HG03342 (cell line): ENCODE measurements at regions not wholly inside any gene's neighbourhood (a gene's known extent, or its start where the extent isn't known, plus 50 kb on each side); places are given as distances from the start of the nearest gene placed in this dataset.
"Not testable (repeated sequence)": the region's sequence is repeated elsewhere in the genome, so short reads cannot be mapped to it uniquely, and the experiment has no call there.

Experiments
- ATAC-seq: cut with Tn5 transposase; IDR thresholded peaks from one replicate; pipeline ENCODE4 v1.9.1; 2021; ENCODE audit warnings: mild to moderate bottlenecking, moderate library complexity; ENCODE audit not compliant: unreplicated experiment

DNA sequence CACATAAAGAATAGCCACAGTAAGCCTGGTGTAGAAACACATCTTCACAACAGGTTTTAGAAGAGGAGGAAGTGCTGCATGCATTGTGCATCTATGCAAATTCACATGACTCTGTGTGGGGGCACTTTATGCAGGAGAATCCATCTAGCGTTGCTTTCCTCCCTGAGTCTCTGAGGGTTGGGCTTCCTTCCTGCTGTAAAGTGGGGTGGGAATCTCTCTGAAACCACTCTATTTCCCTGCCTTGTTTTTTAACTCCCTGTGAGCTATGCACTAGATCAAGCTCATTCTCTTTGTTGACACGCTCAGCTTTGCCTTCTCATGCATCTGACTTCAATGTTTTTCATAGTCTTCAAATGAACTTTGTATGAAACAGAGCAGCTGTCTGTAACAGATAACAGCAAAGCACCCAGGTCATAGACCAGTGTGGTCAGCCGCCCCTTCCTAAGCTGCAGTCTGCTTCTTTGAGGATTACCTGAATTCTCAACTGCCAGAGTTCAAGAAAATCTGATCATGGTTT is 102.7 kb upstream of the DPH5 start:
- ATAC-seq: peak; percentile 90

DNA sequence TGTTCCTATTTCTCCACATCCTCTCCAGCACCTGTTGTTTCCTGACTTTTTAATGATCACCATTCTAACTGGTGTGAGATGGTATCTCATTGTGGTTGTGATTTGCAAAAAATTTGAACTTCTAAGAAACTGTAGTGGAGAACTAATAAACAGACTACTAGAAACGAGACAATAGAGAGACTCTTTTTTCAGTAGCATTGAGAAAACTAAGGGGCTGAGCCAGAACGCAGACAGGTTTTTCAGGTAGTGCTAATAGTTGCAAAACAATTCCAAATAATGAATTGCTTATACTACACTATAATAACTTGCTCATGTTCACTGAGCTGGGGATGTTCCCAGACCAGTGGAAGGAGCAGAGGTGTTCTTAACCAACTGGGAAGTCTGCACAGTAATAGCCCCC is 98.8 kb upstream of the DPH5 start:
- ATAC-seq: no peak

DNA sequence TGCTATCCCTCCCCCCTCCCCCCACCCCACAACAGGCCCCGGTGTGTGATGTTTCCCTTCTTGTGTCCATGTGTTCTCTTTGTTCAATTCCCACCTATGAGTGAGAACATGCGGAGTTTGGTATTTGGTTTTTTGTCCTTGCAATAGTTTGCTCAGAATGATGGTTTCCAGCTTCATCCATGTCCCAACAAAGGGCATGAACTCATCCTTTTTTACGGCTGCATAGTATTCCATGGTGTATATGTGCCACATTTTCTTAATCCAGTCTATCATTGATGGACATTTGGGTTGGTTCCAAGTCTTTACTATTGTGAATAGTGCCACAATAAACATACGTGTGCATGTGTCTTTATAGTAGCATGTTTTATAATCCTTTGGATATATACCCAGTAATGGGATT is 98.3 kb upstream of the DPH5 start:
- ATAC-seq: not testable (repeated sequence)

DNA sequence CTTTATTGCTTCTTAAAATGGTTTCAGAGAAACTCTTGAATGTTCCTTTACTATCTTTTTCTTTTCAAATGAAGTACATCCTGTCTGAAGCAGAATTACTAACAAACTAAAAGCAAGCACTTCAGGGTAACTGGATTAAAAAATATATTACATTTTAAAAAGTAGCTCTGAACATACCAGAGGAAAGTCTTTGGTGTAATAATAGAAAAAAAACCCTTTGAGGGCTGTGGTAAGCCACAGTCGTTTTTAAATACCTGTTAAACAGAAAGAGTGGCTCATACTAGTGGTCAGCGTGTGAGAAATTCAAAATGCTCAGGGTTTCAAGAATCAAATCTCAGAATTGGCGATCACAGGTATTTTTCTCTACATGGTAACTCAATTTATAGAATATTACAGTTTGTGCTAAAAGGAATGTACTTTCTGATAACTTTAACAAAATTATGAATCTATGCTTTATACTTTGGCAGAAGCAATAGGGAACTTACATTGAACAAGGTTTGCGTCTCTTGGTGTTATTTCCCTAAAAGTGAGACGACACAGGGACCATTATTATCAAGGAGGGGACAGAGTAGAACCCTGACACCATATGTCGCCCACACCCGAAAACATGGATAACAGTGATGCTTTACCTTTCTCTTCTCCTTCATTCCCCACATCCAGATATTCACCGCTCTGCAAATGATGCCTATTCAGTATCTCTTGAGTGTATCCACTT is 97.0 kb upstream of the DPH5 start:
- peak; percentile 94 for ATAC-seq

DNA sequence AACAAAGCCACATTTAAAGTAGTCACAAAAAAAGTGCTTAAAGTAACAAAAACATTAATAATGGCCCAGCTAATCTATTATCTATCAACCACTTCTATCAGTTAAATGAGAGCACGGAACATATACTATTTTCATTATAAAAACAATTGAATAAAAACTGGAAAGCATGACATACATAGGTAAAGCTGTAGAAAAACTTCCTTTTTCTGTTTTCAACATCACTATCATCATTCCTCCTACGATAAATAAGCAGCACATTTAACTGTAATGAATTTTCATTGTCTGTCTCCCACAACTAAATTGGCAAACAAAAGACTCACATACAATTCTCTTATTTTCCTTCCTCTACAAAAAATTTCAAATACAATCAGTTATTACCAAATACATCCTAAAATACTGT is 96.4 kb upstream of the DPH5 start:
- no peak for ATAC-seq

DNA sequence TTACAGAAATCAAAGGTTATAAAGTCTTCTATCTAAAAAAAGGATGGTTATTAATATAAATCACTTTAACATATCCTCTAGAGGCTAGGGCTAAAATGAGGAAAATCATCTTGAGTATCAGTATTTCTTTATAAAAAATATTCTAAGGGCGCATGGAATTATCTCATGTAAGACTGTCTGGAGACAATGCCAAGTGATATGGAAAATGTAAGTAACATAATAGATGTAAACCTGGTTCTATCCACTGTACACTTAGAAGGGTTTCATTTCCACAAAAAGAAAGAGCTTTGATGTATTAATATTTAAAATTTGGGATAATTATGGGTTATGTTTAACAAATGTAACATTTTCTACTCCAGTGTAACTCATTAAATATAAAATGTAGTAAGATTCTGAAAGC is 95.9 kb upstream of the DPH5 start:
- no peak for ATAC-seq

DNA sequence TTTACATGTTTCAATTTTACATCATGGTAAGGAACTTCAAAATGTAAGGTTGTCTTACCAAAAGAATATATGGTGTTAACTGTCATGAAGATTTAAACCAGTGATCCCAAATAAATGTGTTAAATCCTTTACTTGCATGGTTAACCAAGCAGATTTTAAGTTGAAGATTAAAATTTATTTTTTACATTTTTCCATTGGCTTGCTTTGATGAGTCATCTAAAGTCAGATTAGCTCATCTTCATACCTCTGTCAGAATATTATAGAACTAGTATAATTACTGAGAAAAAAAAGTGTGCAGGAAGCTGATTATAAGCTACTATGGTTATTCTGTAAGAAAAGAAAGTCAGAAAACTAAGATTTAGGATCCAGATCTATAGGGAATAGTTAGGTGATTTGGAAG is 95.3 kb upstream of the DPH5 start:
- no peak for ATAC-seq

DNA sequence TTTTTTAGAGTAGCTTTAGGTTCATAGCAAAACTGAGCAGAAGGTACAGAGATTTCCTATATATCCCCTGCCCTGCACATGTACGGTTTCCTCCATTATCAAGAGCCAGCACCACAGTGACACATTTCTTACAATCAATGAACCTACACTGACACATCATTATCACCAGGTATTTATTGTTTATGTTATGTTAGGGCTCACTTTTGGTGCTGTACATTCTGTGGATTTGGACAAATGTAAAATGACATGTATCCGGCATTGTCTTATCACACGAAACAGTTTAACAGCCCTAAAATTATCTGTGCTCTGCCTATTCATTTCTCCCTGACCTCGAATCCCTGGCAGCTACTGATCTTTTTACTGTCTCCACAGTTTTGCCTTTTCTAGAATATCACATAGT is 93.7 kb upstream of the DPH5 start:
- no peak for ATAC-seq

DNA sequence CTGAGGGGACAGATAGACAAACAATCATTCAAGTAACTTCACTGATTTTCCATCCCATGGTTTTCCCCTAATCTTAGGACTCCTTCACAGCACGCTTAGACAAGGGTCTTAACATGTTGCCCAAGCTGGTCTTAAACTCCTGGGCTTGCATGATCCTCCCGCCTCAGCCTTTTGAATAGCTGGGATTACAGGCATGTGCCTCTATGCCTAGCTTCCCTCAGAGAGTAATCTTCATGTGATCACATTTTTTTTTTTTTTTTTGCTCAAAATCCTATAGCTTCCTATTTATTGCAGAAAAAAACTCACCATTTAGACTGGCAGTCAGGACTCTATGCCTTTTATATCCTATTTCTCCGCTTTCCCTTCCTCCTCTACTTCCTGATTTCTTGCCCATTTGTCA is 90.4 kb upstream of the DPH5 start:
- no peak for ATAC-seq

DNA sequence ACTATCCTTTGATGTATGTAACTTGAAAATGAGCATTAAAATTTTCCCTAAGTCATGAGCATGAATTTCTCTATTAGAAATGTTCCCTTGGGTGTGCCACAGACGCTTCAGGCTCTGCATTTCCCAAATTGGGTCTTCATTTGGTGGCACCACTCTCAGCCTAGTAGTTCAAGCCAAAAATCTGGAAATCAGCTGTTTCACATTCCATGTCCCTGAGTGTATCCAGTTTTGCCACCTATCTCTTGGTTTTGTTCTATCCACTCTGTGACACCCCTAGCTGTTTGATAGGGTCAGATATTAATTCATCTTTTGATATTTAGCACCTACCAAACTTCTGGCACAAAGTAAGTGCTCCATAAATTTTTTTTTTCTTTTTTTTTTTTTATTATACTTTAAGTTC is 89.5 kb upstream of the DPH5 start:
- ATAC-seq: no peak

DNA sequence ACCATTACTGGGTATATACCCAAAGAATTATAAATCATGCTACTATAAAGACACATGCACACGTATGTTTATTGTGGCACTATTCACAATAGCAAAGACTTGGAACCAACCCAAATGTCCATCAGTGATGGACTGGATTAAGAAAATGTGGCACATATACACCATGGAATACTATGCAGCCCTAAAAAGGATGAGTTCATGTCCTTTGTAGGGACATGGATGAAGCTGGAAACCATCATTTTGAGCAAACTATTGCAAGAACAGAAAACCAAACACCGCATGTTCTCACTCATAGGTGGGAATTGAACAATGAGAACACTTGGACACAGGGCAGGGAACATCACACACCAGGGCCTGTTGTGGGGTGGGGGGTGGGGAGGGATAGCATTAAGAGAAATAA is 88.5 kb upstream of the DPH5 start:
- ATAC-seq: not testable (repeated sequence)

DNA sequence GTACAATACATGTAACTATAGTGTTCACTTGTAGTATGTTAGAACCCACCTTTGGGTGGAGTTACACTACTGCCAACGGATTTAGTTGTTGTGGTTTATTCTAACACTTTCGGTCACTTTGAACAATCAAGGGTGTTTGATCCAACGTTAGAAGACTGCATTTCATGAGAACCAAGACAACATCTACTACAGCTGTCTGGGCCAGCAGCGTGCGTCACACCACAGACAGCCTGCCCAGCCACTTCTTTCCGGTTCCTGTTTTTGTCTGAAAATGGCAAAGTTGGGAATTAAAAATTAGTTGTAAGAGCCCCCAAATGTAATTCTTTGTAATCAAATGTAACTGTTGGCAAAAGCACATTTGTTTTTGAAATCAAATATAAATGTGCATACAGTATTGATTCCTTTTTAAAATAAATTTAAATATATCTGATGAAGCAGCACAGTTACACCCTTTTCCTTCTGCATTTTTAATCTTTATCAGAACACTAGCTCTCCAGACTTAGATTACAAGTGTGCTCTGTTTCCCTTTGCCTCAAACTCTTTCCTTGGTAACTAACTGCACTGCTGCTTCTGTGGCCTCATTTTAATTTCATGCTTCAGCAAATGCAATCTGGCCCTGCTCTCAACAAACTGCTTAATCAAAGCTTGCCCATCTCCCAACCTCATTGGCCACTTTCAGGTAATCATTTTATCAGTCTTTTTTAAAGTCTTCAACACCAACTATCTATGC is 86.6 kb upstream of the DPH5 start:
- ATAC-seq: peak; percentile 98

DNA sequence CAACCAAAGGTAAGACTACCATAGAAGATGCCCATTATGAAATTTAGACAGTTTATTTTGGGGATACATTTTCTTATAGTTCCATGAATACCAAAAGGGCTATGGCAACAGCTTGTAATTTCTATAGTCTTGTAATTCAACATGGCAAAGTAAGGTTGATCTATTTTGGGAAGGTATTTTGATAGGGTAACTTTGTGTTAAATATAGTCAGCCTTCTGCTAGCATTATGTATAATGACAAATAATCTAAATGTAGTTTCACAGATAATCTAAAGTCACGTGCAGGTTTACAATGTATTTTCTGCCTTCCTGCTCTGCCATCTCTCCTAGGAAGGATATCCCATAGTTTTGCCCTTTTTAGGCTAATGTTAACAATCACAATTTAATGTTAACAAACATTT is 85.9 kb upstream of the DPH5 start:
- ATAC-seq: no peak

DNA sequence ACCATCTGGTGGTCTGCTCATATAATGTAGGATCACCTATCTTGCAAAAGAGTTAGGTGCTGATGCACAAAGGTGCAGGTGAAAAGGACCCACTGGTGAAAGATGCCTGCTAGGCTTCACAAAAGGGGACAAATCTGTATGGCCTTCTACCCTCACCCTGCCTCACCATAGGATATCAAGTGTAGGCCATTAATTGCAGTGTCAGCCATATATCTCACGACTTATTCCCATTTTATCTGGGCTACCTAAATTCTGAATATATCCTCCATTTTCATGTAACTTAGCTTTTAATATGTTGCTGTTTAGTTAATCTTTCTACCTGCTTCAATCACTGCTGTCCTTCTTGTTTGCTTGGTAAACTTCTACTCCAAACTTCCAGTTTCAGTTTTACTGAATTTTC is 84.2 kb upstream of the DPH5 start:
- no peak for ATAC-seq

DNA sequence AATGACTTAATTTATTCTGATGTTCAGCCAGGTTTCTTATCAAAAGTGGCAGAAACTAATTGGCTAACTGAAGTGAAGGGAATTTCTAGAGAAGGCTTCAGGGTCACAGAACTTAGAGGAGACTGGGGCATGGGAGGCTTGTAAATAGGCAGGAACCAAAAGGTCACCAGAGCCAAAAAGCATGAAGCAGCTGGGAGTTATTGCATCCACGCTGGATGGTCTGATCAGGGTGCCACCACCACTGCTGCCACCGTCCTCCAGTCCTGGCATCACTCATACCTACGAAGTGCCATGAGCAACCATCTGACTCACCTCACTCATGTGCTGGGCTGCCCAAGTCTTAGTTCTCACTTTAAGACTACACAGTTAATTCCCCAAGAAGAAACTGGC is 82.5 kb upstream of the DPH5 start:
- no peak for ATAC-seq

DNA sequence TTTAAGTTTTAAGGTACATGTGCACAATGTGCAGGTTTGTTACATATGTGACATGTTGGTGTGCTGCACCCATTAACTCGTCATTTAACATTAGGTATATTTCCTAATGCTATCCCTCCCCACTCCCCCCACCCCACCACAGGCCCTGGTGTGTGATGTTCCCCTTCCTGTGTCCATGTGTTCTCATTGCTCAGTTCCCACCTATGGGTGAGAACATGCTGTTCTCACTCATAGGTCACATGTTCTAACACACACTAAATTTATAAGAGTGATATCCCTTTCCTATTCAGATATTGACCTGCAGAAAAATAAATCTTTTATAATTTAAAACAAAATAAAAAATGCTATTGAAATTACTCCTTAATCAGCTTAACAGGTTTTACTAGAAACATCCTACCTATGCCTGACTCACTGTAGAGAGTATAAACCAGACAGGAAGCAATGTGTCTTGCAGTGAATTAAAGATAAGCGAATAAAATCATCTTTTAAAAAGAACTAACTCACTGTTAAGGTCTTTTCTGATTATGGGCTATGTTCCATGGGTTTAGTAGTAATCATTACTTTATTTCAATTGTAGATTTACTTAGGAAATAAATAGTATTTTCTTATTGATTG is 82.0 kb upstream of the DPH5 start:
- ATAC-seq: no peak

DNA sequence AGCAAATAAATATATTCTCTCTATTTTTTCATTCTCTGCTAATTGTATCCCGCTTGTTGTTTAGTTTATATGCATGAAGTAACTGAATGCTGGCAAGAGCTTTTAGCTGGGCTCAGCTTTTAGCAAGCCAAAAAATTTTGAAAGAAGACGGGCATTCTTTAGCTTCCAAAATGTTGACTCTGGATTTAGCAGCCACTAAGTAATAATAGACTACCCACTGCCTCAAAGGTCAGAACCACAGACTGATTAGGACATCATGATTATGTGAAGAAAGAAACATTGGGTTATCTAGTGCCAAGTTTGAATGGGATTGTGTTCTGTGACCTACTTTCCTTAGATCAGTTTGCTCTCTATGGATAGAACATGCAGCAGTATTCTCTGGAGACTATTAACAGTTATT is 80.3 kb upstream of the DPH5 start:
- ATAC-seq: no peak

DNA sequence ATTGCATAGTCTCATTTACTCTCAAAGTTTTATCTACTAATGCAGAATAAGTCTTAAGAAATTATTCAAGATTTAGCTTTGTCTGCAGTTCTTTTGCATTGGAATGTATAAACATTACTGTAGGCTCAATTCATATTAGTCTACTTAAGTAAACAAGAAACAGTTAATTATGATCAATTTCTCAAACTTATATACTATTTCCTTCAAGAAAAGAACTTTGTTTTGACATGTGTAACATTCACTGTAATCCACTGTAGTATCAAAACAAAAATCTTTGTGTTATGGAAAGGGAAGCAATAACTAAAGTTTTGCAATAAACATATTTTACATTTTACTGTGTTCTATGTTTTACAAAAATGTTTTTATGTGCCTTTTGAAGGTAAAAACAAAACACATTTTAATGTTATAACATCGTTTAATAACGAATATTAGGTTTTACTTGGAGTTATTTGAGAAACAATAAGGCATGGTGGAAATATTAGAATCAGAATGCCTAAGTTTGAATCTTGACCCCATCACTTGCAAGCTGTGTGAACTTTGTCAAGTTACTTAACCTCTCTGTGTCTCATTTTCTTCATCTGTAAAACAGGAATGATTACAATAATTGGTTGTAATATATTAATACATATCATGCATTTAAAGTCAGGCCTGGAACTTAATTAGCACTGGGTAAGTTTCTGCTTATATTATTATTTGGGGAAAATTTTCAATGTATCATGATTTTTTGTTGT is 77.0 kb upstream of the DPH5 start:
- ATAC-seq: no peak

DNA sequence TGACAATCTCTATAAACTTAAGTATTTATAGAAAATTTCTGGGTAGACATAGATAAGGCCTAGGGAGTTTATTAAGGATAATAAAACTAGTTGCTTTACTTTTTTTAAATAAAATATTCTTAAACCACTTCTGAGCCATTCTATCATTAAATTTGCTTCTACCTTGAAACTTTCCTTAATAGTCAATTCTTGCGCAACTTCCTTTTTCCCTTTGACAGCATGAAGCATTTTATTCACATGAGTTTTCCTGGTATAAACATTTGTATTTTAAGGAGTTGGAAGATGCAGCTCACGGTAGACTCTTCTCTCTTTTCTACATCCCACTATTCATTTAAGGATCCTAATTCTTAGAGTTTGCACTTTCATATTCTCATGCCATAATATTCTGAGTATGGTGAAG is 75.8 kb upstream of the DPH5 start:
- ATAC-seq: no peak

DNA sequence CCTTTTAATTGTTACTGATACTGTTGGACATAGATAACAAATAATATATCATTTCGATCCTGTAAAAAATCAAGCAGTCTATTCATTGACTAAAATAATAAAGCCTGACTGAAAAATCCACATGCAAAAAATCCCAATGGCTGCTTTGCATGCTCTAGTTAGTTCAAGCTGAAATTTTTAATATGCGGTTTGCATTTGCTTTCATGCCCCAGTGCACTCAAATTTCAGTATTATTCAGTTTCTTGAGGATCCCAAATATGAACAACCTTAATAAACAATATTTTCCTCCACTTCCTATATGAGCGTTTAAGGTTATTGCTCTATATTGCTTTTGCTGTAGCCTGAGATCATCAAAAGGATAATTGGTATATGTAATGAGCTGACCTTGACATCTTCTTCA is 75.1 kb upstream of the DPH5 start:
- no peak for ATAC-seq

DNA sequence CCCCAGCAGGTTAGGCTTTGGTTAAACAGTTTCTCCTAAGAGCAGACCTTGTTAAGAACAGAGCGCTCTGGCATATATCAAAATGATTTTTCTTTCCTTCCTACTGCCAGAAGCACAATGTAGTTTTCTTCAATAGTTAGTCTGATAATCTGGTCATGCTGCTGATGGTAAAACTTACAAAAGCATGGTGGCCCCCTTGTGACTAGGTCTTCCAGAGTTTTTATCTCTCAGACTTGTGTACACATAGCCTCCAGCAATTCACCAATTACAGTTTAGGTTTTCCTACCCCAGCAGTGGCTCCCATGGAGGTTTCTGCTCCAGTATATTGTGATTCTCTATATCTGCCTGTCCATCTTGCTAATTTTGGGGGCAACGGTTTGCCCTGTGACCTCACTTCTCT is 73.3 kb upstream of the DPH5 start:
- no peak for ATAC-seq

DNA sequence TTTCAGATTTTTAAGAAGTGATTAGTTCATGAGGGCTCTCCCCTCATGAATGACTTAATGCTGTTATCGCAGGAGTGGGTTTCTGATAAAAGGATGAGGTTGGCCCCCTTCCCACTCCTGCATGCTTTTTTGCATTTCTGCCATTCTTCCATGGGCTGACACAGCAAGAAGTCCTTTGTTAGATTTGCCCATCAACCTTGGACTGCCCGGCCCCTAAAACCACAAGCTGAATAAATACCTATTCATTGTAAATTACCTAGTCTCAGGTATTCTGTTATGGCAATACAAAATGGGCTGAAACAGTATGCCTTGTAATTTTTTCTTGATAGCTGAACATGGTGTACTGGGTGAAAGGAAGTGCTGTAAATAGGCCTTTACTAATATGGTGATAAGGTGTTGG is 72.7 kb upstream of the DPH5 start:
- no peak for ATAC-seq
